Fibroblast of villous mesenchyme (primary cell): ENCODE measurements at regions not wholly inside any gene's neighbourhood (a gene's known extent, or its start where the extent isn't known, plus 50 kb on each side); places are given as distances from the start of the nearest gene placed in this dataset.

Experiments
- DNase-seq: peaks from one replicate; pipeline ENCODE4 v3.0.0-alpha.2; 2010; ENCODE audit warnings: low read depth
- H3K4me3 ChIP-seq: 2 replicates; pipeline ENCODE4 v1.5.1; 2011; ENCODE audit warnings: low read depth, mild to moderate bottlenecking, low read length
- CTCF ChIP-seq: IDR thresholded peaks from 2 replicates; pipeline ENCODE4 v1.5.1; 2012; ENCODE audit warnings: low read depth, mild to moderate bottlenecking, low read length; ENCODE audit not compliant: insufficient read depth

- no peak overlapping the region for H3K4me3 ChIP-seq
- TF ChIP-seq CTCF = no peak
- no peak for DNase-seq
Measured at GRCh38 chr4:14184767-14185166, 557.2 kb upstream of the BOD1L1 start.

- TF ChIP-seq CTCF = no peak
- no peak overlapping the region for H3K4me3 ChIP-seq
- no peak for DNase-seq
Measured at GRCh38 chr4:14188214-14188613, 560.7 kb upstream of the BOD1L1 start.

- DNase-seq = no peak
- no peak overlapping the region for H3K4me3 ChIP-seq
- TF ChIP-seq CTCF = no peak
Measured at GRCh38 chr4:14193601-14194000, 566.1 kb upstream of the BOD1L1 start.

- no peak for TF ChIP-seq CTCF
- no peak overlapping the region for H3K4me3 ChIP-seq
- DNase-seq = peak; percentile 74
Measured at GRCh38 chr4:14196131-14196530, 568.6 kb upstream of the BOD1L1 start.

- no peak for DNase-seq
- H3K4me3 ChIP-seq = no peak overlapping the region
- TF ChIP-seq CTCF = no peak
Measured at GRCh38 chr4:14215116-14215770, 587.7 kb upstream of the BOD1L1 start.

- no peak for DNase-seq
- no peak for TF ChIP-seq CTCF
- no peak overlapping the region for H3K4me3 ChIP-seq
Measured at GRCh38 chr4:14217401-14217800, 589.9 kb upstream of the BOD1L1 start.

- DNase-seq = no peak
- no peak for TF ChIP-seq CTCF
- no peak overlapping the region for H3K4me3 ChIP-seq
Measured at GRCh38 chr4:14218641-14219040, 591.1 kb upstream of the BOD1L1 start.
